ENCODE measurements at regions not wholly inside any gene's neighbourhood (a gene's known extent, or its start where the extent isn't known, plus 50 kb on each side); places are given as distances from the start of the nearest gene placed in this dataset.

- H3K9me3 ChIP-seq (ENCODE audit: insufficient read depth, low read length, severe bottlenecking): peaks cover 3% of the 10 kb centered on the region
- no peaks in the 10 kb centered on the region for H3K27me3 ChIP-seq (ENCODE audit: insufficient read depth, low read length, poor library complexity)
- no peak overlapping the region for H3K4me2 ChIP-seq (ENCODE audit: insufficient read depth, low read length)
- H4K20me1 ChIP-seq (ENCODE audit: insufficient read depth, low read length): no peaks in the 10 kb centered on the region
- no peak for DNase-seq
- H3K9ac ChIP-seq (ENCODE audit: low read depth, low read length): no peak overlapping the region
- ATAC-seq (ENCODE audit: insufficient read depth, low read depth): no peak
- no peak for TF ChIP-seq EZH2 (IDR thresholded peaks at IDR 0.05; ENCODE audit: borderline replicate concordance, low read depth, low read length, severe bottlenecking)
- TF ChIP-seq CTCF (IDR thresholded peaks at IDR 0.05; ENCODE audit: borderline replicate concordance, extremely low read depth, low read length, poor library complexity, severe bottlenecking): no peak
- no peak overlapping the region for H3K27ac ChIP-seq (ENCODE audit: low read length)
- no peaks in the 10 kb centered on the region for H3K4me1 ChIP-seq (ENCODE audit: insufficient read depth, low read length)
- H3K36me3 ChIP-seq (ENCODE audit: insufficient read depth, low read length): no peaks in the 10 kb centered on the region
- H2AFZ ChIP-seq (ENCODE audit: low read depth, low read length): no peak overlapping the region
- no peaks in the 10 kb centered on the region for H3K79me2 ChIP-seq (ENCODE audit: insufficient read depth, low read length)
- no peak overlapping the region for H3K4me3 ChIP-seq (ENCODE audit: low read depth in 1 of 2, low read length in 2 of 2)
These were observed 289.8 kb upstream of the SPRED2 start for GRCh38 chr2:65722028-65722778.

- Histone ChIP-seq H3K79me2 (ENCODE audit: insufficient read depth, low read length) (no peaks in the 10 kb centered on the region), H3K27me3 (ENCODE audit: insufficient read depth, low read length, poor library complexity) (peaks cover 4% of the 10 kb centered on the region), H2AFZ (ENCODE audit: low read depth, low read length) (no peak overlapping the region), H3K9me3 (ENCODE audit: insufficient read depth, low read length, severe bottlenecking) (no peaks in the 10 kb centered on the region), H4K20me1 (ENCODE audit: insufficient read depth, low read length) (no peaks in the 10 kb centered on the region), H3K9ac (ENCODE audit: low read depth, low read length) (no peak overlapping the region), H3K36me3 (ENCODE audit: insufficient read depth, low read length) (no peaks in the 10 kb centered on the region), H3K4me3 (ENCODE audit: low read depth in 1 of 2, low read length in 2 of 2) (no peak overlapping the region), H3K27ac (ENCODE audit: low read length) (no peak overlapping the region), H3K4me1 (ENCODE audit: insufficient read depth, low read length) (no peaks in the 10 kb centered on the region), H3K4me2 (ENCODE audit: insufficient read depth, low read length) (no peak overlapping the region)
- ATAC-seq (ENCODE audit: insufficient read depth, low read depth) (no peak), DNase-seq (no peak)
- TF ChIP-seq EZH2 (IDR thresholded peaks at IDR 0.05; ENCODE audit: borderline replicate concordance, low read depth, low read length, severe bottlenecking) (no peak), CTCF (IDR thresholded peaks at IDR 0.05; ENCODE audit: borderline replicate concordance, extremely low read depth, low read length, poor library complexity, severe bottlenecking) (no peak)
These were observed 284.3 kb upstream of the SPRED2 start for GRCh38 chr2:65716698-65717097.

- Histone ChIP-seq H3K9me3 (ENCODE audit: insufficient read depth, low read length, severe bottlenecking) (no peaks in the 10 kb centered on the region), H3K4me2 (ENCODE audit: insufficient read depth, low read length) (no peak overlapping the region), H3K4me1 (ENCODE audit: insufficient read depth, low read length) (no peaks in the 10 kb centered on the region), H3K79me2 (ENCODE audit: insufficient read depth, low read length) (no peaks in the 10 kb centered on the region), H2AFZ (ENCODE audit: low read depth, low read length) (no peak overlapping the region), H3K27ac (ENCODE audit: low read length) (no peak overlapping the region), H3K27me3 (ENCODE audit: insufficient read depth, low read length, poor library complexity) (peaks cover 4% of the 10 kb centered on the region), H3K4me3 (ENCODE audit: low read depth in 1 of 2, low read length in 2 of 2) (no peak overlapping the region), H3K36me3 (ENCODE audit: insufficient read depth, low read length) (no peaks in the 10 kb centered on the region), H3K9ac (ENCODE audit: low read depth, low read length) (no peak overlapping the region), H4K20me1 (ENCODE audit: insufficient read depth, low read length) (no peaks in the 10 kb centered on the region)
- ATAC-seq (ENCODE audit: insufficient read depth, low read depth): no peak
- TF ChIP-seq CTCF (IDR thresholded peaks at IDR 0.05; ENCODE audit: borderline replicate concordance, extremely low read depth, low read length, poor library complexity, severe bottlenecking) (no peak), EZH2 (IDR thresholded peaks at IDR 0.05; ENCODE audit: borderline replicate concordance, low read depth, low read length, severe bottlenecking) (no peak)
- DNase-seq: no peak
These were observed 282.9 kb upstream of the SPRED2 start for GRCh38 chr2:65715323-65715722.
